ENCODE measurements at regions not wholly inside any gene's neighbourhood (a gene's known extent, or its start where the extent isn't known, plus 50 kb on each side); places are given as distances from the start of the nearest gene placed in this dataset.

GRCh38 chr16:65202461-65202860 lies 80.6 kb upstream of the CDH11 start:
- Histone ChIP-seq H4K8ac (ENCODE audit: extremely low read depth, insufficient read depth, low read length) (no peak overlapping the region), H3K79me2 (ENCODE audit: control insufficient read depth in 1 of 2, insufficient read depth in 2 of 2, low read length in 2 of 2) (no peaks in the 10 kb centered on the region), H3K79me1 (ENCODE audit: low read depth, low read length) (no peaks in the 10 kb centered on the region), H2BK120ac (replicated peaks; ENCODE audit: low read depth, low read length) (no peak overlapping the region), H3K18ac (ENCODE audit: extremely low read depth, low read length) (no peak overlapping the region), H3K9me3 (ENCODE audit: insufficient read depth in 2 of 2, low read depth in 1 of 2, low read length in 1 of 2) (no peaks in the 10 kb centered on the region), H3K36me3 (ENCODE audit: control insufficient read depth in 2 of 4, insufficient read depth in 4 of 4, low read length in 3 of 4) (no peaks in the 10 kb centered on the region), H3K56ac (replicated peaks; ENCODE audit: insufficient read length, low read depth, low read length) (no peak overlapping the region), H3K4ac (replicated peaks; ENCODE audit: insufficient read length, low read depth, low read length) (no peak overlapping the region), H3K4me2 (ENCODE audit: insufficient read depth in 1 of 2, low read depth in 2 of 2, low read length in 2 of 2) (no peak overlapping the region), H3K4me3 (ENCODE audit: extremely low read depth in 1 of 4, insufficient read depth in 2 of 4, low read depth in 3 of 4, low read length in 4 of 4) (no peak overlapping the region), H4K91ac (replicated peaks; ENCODE audit: insufficient read length, low read length) (no peak overlapping the region), H3K4me1 (replicated peaks in 1 of 4; ENCODE audit: control insufficient read depth in 3 of 4, insufficient read depth in 4 of 4, low read length in 3 of 4) (no peaks in the 10 kb centered on the region), H3K14ac (ENCODE audit: insufficient read length) (no peak overlapping the region), H4K5ac (ENCODE audit: insufficient read length, low read depth, low read length) (no peak overlapping the region), H2AK5ac (ENCODE audit: low read depth, low read length) (no peak overlapping the region), H2BK15ac (ENCODE audit: low read length) (no peak overlapping the region), H3K27me3 (replicated peaks in 1 of 4; ENCODE audit: control insufficient read depth in 3 of 4, extremely low read depth in 1 of 4, insufficient read depth in 3 of 4, low read length in 3 of 4) (no peaks in the 10 kb centered on the region), H2BK20ac (ENCODE audit: low read length) (no peak overlapping the region), H2BK5ac (ENCODE audit: low read depth, low read length) (no peak overlapping the region), H3K23ac (ENCODE audit: insufficient read length) (no peak overlapping the region), H3K23me2 (ENCODE audit: low read depth, low read length) (no peaks in the 10 kb centered on the region), H2BK12ac (ENCODE audit: low read depth, low read length) (no peak overlapping the region), H4K20me1 (replicated peaks in 1 of 2; ENCODE audit: control insufficient read depth in 1 of 2, insufficient read depth in 2 of 2, low read length in 2 of 2) (no peaks in the 10 kb centered on the region), H2AFZ (ENCODE audit: low read length) (no peak overlapping the region), H3K9ac (replicated peaks in 1 of 4; ENCODE audit: extremely low read depth in 1 of 4, low read depth in 3 of 4, low read length in 3 of 4) (no peak overlapping the region), H3K27ac (ENCODE audit: low read depth, low read length) (no peak overlapping the region)
- DNase-seq (ENCODE audit: low read depth in 1 of 2, low spot score in 2 of 2) (no peak), FAIRE-seq (no peak)
- ChIA-PET POLR2A (ENCODE audit: partially characterized antibody) (no interaction called here), CTCF (ENCODE audit: partially characterized antibody) (interaction anchor here (0.6 kb wide), 1 partner anchor 148 kb away, joined by 3 read pairs; no protein-coding TSS in a partner anchor)
- 86% methylated on average over 1 of the region's 1 CpG; no CpG with 5 or more reads in 1 of the 2 experiments for WGBS, 2 experiments (ENCODE audit: extremely low coverage in 1 of 2, insufficient coverage in 1 of 2, insufficient read length in 1 of 2, insufficient replicate concordance in 2 of 2, low coverage in 1 of 2, low lambda C conversion rate in 2 of 2, missing lambda C conversion rate in 1 of 2)
- no peak for TF ChIP-seq BCL11A (IDR thresholded peaks at IDR 0.05; ENCODE audit: low read depth in 2 of 2, low read length in 2 of 2)
- no peak for TF ChIP-seq KDM1A (IDR thresholded peaks at IDR 0.05; ENCODE audit: borderline replicate concordance, low read length)
- no peak for TF ChIP-seq GTF2F1 (IDR thresholded peaks at IDR 0.05; ENCODE audit: borderline replicate concordance, low read depth, low read length)

Measured in H1 (cell line).